HG02938 (cell line): ENCODE measurements at regions not wholly inside any gene's neighbourhood (a gene's known extent, or its start where the extent isn't known, plus 50 kb on each side); places are given as distances from the start of the nearest gene placed in this dataset.
"Not testable (repeated sequence)": the region's sequence is repeated elsewhere in the genome, so short reads cannot be mapped to it uniquely, and the experiment has no call there.

Experiments used
- ATAC-seq: cut with Tn5 transposase; IDR thresholded peaks from one replicate; pipeline ENCODE4 v1.9.1; 2021; ENCODE audit warnings: mild to moderate bottlenecking, moderate library complexity; ENCODE audit not compliant: unreplicated experiment

DNA sequence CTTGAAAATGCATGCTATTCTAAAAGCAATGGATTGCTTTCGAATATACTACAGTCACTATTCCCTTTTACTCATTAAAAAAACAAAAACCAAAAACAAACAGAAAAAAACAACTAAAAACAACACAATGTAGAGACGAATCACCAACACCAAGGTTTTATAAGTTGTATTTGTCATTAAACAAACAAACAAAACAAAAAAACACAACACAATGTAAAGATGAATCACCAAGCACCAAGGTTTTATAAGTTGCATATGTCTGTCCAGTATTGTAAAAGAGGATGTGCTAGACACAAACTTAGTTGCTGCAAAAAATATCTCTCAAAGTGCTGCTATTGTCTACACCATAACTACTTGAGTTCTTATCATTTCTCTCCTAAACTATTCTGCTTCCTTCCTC lies 1269.2 kb downstream of the EFNA5 start:
- ATAC-seq, result no peak

DNA sequence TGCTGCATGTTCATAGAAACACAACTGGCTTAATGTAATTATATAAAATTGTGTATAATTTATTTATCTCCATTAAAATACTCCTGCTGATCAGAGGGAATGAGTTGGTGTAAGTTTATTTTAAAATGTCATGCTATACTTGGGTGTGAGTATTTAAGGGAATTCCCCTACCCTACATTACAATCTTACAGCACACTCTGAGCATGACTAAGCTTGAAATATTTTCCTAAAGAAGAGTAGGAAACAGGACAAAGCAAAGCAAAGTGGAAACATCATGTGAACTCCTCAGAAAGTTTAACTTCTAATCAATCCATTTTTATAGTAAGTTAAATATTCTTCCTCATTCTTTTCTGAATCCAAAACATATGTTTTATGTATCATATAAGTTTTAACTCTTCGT lies 1271.3 kb downstream of the EFNA5 start:
- ATAC-seq, result no peak

DNA sequence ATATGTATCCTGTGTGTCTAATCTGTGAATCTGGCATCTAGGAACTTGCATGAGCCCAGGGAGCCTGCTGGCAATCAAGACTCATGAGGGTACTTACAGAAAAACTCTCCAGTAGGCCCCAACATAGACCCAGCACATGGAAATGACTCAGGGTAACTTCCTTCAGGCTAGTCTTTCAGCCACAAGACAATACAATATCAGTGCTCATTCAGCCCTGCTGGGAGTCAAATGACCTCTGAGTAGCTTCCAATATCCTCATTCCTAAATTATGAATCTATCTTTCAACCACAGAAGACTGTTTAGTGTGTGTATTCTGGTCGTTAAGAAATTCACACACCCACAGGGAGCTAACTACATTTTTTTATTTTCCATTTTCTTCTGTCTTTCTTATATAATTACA lies 1273.0 kb downstream of the EFNA5 start:
- no peak for ATAC-seq

DNA sequence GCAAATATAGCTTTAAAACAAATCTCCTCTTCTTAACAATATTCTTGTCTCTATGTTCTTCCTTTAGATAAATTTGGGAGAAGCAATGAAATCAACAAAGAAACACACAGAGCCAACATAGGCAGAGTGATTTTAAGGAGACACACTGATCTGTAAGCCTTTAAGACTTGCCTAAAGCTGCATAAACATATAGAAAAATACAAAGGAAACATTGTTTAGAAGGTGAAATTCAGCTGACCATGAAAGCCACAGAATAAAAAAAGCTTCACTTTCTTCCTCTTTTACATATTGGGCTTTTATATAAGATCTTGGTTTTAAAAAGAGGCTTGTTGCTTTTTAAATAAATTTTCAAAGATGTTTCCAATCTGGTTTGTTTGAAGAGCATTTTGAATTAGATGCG lies 1277.5 kb downstream of the EFNA5 start:
- ATAC-seq, result no peak

DNA sequence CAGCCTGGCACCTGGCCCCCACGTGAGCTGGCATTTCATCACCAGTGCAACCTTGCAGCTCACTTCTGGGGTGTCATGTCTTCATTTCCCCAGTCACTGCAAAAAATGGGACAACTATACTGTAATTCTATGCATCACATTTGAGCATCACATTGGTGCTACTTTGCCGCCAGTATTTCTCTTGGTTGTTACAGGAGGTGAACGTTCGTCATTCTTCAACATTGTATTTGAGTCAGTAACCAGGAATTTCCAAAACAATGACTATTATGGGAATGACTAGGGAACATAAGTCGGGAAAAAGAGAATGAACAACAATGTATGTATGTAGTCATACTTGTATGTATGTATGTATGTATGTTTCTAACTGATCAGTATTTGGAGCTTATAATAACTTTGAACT lies 1278.0 kb downstream of the EFNA5 start:
- no peak for ATAC-seq

DNA sequence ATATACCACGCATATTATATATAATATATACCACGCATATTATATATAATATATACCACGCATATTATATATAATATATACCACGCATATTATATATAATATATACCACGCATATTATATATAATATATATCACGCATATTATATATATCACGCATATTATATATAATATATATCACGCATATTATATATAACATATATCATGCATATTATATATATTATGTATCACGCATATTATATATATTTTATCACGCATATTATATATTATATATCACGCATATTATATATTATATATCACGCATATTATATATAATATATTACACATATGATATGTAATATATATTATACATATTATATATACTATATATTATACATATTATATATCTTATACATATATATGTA lies 1283.0 kb downstream of the EFNA5 start:
- ATAC-seq, result not testable (repeated sequence)

DNA sequence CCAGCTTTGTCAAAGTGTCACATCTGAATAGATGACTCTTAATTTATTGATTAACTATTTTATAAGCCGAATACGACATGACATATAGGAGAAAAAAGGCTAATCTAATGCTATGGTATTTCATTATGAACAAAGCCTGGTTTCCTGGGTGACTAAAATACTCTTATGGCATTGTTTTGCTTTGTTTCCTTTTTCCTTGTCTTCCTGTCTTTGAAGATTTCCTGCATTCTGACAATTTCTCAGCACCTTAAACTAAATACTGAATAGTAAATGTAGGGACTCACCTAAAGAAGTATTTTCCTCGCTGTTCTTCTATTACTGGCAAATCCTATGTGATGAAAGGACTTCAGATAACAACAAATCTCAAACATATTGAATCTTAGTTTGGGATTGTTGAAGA lies 1284.5 kb downstream of the EFNA5 start:
- no peak for ATAC-seq

DNA sequence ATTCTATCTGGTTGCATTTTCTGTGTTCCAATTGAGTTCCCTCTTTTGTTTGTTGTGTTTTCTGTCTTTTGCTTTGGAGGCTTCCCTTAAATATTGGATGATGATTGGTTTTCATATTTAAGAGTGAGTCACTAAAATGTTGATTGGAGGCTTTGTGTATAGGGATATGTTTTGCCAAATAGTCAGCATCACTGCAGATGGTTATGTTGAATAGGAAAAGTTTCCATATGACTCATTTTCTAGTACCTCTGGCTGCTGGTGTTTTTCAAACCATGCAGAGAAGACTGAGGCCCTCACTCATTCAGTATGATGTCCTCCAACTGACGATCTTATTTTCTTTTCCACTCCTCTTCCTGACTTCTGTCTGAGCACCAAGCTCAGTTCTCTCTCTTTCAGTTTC lies 1290.0 kb downstream of the EFNA5 start:
- no peak for ATAC-seq

DNA sequence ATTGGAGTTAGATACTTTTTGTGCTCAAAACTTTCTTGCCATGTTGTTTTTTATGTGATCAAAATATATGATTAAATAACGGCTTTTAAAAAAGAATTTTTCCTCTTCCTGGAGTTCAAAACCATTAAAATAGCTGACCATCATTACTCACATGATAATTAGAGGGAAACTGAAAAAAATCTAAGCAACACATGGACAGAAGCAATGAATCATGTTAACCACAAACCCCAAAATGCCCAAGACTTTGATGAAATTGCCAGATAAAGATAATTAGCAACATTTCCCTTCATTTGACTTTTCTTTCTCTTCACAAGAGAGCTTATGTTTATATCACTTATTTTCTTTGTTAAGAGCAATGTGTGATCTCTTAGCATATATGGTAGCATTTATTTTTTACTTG lies 1294.2 kb downstream of the EFNA5 start:
- ATAC-seq, result no peak

DNA sequence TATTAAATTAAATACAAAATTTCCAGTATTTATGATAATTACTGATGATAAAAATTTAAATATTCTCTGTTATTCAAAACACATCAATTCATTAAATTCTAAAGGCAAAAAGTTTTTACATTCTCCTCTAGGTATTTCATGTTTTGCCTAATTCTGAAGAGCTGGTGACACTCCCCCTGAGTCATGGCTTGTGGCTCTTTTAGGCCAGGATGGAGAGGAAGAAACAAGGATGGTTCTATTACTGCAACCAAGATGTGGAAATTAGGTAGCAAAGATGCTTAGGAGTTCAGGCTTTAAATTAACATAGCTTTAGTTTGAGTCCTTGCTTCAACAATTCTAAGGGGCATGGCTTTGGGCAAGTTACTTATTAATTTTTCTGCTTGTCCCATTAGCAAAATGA lies 1295.8 kb downstream of the EFNA5 start:
- ATAC-seq, result no peak

DNA sequence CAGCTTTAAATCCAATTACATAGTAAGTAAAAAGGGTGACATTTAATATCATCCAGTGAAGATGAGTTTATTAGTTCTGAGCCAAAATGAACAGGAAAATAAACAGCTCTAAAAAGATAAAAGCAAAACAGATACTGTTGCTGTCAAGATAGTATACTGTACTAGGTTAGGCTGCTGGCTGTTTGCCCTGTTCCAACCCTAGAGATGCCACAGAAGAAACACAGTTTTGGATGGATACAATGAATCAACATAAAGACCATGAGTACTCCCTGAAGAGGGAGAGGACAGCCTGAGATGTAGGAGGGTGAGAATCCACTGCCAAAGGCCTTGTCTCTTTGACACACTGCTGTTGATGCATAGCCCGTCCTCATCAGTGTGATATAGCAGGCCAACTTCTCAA lies 1302.7 kb downstream of the EFNA5 start:
- no peak for ATAC-seq

DNA sequence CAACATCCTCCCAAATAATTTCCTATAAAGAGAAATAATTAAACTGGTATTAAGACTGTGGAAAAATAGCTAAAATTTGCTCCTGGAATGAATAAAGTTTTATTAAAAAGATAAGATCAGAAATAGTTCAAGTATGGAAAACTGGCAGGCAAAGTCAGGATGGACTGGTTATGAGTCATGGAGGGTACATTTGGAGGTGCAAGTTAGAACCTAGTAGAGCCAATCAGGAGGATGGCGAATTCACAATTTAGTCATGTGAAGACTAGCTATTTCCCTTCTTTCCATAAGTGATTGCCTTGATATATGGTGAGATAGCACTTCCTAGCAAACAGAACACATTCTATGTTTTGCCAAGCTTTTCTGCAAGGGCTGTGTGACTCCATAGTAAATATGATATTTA lies 1303.5 kb downstream of the EFNA5 start:
- no peak for ATAC-seq

DNA sequence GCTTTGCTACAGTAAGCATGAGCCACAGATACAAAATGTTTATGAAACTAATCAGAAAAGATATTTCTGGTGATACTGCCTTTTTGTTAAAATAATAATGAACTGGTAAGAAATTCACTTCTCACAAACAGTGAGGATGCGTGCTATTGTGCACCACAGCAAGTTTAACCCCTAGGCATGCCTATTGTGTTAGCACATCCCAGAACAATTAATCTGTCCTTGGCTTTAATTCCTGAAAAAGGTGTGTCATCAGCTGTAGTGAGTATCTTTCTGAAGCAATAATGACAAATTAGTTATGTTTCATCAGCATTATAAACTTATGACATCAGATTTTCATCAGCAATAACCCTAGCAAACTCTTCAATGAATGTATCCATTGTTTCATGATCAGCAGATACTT lies 1307.2 kb downstream of the EFNA5 start:
- no peak for ATAC-seq

DNA sequence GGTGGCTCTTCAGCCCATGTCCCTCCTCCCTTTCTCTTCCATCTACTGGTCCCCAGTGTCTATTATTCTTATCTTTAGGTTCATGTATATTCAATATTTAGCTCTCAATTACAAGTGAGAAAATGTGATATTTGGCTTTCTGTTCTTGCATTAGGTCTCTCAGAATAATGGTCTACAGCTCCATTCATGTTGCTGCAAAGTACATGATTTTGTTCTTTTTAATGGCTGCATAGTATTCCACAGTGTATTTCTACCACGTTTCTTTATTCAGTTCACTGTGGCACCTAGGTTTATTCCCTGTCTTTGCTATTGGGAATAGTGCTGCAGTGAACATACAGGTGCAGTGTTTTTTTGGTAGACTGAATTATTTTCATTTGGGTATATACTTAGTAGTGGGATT lies 1308.8 kb downstream of the EFNA5 start:
- no peak for ATAC-seq

DNA sequence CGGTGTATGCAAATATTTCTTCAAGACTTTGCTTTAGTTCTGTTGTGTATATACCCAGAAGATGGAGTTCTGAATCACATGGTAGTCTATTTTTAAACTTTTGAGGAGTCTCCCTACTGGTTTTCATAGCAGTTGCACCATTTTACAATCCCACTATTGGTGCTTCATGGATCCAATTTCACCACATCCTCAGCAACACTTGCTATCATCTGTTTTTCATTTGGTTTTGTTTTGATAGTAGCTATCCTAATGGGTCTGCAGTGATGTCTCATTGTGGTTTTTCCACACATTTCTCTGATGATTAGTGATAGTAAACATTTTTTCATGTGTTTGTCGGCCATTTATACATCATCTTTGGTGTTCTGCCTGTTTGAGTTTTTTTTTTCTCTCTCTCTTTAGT lies 1339.3 kb downstream of the EFNA5 start:
- ATAC-seq, result no peak

DNA sequence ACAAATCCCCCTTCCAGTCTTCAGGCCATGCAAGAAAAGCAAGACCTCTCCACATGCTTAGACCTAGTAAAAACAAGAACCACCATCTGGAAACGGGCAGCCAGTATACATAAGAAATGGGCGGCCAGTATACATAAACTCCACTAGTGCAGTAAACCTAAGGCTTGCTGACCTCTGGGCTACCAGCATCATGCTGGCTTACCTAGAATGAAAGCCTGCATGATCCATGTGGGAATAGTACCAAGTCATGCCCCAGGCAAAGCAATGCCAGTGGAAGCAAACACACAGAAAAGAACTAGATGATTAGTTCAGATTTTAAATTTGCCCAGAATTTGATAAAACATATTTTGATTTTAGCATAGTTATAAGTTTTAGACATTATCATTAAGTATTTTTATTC lies 1346.4 kb downstream of the EFNA5 start:
- ATAC-seq, result no peak

DNA sequence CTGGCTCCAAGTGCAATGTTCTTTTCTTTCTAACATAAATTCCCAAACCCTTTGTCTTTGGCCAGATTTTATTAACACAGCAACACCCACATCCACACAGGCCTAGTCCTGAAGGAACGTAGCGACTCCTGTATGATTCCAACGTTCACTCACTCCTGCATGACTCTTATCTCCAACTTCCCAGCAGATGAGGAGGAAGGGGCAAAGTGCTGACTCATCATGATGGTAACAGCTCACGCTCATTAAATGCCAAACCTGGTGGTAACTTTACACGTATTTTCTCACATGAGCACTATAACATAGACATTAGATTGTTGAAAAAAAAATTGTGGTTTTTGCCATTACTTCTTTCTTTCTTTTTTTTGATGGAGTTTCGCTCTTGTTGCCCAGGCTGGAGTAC lies 1349.5 kb downstream of the EFNA5 start:
- ATAC-seq, result no peak

DNA sequence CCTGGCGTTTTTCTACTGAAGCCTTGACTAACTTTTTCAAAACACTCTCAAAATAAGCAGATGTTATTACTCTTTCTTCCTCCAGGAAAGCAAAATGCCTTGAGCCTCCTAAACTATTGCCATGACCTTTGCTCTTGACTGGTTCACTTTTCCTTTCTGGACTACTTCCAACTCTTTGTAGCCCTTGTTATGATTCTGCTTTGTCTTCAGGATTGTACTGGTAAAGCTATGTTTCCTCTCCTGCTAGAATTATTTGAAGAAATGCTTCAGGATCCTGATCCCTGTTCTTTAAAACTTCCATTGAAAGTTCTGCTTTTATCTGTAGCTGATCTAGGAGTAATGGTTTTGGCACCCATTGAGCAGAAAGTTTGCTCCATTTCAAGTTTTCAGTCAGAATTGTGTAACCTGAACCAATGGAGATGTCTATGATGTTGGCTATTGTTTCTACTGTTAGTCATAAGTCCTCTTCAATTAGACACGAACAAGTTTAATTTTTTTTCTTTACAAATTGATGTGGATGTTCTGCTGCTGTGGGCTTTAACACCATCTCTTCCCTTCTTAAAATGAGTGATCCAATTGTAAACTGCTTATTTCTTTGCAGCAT lies 1356.4 kb downstream of the EFNA5 start:
- no peak for ATAC-seq

DNA sequence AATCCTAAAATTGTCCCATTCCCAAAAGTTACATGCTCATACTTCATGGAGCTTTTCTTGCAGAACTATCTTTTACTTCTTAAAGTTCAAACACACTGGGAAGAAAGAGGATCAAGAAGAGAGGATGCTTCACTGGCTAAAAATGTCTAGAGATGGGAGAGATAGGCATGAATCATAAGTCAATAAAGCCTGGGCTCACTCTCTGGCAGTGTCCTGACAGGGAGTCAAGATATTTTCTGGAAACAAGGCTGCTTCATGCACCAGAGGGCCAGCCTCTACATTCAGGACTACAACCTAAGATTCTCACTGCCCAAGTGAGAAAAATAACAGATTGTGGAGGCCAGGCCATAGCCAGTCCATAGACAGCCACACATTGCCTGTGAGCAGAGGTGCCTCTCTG lies 1358.4 kb downstream of the EFNA5 start:
- no peak for ATAC-seq

DNA sequence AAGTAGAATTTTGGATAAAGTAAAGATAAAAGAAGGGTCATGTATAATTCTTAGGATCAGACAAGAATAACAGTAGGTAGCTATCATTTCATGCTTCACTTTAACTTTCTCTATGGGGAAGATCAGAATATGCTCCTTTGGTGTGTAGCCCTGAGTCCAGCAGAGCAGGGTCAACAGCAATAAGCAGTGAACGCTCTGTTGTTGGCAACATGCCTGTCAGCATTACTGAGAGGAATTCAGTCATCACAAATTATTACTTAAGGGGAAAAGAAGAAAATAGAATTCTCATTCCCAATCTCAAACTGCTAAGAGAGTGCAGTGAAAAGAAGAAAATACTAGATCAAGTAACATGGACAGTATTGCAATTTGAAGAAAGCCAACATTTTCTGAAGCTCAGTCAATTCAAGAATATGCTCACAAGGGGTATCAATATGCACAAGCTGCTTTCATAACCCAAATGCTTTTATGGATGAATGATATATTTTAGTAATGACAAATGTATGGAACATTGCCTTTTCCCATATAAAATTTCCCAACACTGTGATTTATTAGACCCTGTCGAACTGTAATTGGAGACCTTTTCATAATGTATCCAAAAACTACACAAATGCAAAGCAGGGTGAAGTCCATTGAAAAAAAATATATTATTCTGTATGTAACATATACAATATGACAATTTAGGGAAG lies 1359.4 kb downstream of the EFNA5 start:
- no peak for ATAC-seq

DNA sequence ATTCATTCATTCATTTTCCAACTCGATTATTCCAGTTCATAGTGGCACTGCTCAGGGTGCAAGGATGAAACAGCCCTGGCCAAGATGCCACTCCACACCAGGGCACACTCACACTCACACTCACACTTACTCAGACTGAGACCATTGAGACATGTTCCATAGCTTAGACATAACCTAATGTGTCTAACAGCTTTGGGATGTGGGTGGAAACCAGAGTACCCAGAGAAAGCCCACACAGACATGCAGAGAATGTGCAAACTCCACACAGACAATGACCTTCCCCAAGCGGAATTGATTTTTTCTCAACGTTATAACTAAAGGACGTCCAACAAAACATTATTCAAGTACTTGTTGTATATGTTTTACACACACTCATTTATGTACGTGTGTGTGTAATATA lies 1363.5 kb downstream of the EFNA5 start:
- no peak for ATAC-seq

DNA sequence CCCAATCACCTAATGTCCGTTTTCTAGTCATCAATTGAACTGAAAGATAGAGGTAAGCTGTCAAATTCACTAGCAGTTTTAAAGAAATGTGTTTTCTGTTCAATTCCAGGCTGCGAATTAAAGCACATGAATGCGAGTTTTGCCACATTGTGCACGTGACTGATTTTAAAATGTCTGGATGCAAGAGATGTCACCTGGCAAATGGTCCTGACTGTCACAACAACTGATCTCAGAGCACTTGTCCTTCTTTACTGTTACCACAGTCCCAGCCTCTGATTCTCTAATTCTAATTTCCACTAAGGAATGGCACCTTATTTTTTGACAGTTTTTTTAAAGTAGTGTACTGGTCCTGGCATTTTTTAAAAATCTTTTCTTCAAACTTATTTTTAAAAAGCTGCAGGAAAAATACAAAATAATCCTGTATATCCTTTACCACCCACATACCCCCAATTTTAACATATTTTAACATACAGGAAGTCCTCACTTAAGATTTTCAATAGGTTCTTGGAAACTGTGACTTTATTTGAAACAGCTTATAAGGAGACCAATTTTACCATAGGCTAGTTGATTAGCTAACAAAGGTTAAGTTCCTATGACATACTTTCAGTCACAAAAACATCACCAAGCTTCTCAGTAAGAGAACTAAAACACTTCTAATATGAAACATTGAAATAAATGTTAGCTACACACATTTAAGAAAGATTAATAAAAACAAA lies 1364.3 kb downstream of the EFNA5 start:
- ATAC-seq, result no peak
